HG02642 (cell line): ENCODE measurements at regions not wholly inside any gene's neighbourhood (a gene's known extent, or its start where the extent isn't known, plus 50 kb on each side); places are given as distances from the start of the nearest gene placed in this dataset.

ENCODE experiments used
- ATAC-seq: cut with Tn5 transposase; IDR thresholded peaks from one replicate; pipeline ENCODE4 v1.9.1; 2021; ENCODE audit warnings: mild to moderate bottlenecking; ENCODE audit not compliant: unreplicated experiment, poor library complexity

DNA sequence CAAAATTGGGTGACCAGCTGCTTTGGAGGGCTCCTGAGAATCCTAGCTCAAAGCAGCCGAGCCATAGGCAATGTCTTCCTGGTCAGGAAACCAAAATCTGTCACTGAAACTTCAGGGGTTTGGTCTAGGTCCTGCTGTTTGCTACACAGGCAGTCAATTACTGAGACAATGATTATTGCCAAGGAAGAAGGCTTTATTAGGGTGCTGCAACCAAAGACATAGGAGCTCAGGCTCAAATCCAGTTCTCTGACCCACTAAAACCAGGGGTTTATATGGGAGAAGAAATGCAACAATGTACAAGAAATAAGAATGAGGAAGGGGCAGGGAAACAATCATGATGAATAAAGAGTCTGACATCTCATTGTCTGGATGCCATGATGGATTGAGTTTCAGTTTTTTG, 410.3 kb upstream of the ZWINT start:
- ATAC-seq = no peak

DNA sequence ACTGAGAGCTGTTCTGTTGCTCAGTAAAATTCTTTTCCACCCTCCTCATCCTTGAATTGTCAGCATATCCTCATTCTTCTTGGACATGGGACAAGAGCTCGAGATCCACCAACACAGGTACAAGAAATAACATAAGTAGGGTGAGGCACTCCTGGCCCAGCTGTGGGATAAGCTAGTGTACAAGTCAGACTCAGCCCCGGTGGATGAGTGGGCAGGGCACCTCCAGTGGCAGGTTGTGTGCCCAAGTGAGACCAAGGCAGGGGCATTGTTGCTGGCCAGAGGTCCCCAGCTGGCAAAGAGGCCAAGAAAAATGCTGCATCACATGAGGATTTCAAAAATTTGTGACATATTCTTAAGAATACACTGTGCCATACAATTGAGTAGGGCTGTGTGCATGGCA, 402.0 kb upstream of the ZWINT start:
- ATAC-seq = no peak

DNA sequence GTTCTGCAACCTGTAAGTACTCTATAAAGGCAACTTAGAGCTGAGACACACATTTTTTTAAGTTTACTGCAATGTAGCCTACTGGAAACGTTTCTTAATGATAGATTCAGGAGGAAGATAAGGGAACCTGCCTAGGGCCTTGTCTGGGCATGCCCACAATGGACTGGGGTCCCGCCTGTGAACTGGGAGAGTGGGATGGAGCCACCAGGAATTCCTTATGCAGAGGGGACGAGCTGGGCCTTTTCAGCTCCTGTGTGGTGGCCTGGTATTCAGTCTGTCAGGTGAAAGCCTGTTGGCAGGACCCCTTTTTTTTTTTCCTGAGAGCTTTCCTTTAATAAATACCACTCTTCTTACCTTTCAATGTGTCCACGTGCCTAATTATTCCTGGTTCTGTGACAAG, 384.4 kb upstream of the ZWINT start:
- ATAC-seq = no peak

DNA sequence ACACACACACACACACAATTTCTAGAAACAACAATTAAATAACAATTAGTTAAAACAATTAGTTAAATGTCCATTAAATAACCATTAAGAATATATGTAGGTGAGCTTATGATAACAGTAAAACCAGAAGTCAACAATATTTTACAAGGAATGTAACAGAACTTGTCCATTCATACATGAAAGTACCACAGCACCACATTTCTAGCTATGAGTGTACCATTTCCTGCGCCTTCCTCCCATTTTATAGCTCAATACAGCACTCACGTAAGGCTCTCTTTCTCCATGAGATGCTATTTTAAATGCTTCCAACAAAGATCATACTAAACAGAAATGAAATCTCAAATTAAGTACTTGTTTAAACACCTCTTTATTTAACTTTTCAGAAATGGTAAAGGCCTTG, 367.3 kb upstream of the ZWINT start:
- ATAC-seq = no peak

DNA sequence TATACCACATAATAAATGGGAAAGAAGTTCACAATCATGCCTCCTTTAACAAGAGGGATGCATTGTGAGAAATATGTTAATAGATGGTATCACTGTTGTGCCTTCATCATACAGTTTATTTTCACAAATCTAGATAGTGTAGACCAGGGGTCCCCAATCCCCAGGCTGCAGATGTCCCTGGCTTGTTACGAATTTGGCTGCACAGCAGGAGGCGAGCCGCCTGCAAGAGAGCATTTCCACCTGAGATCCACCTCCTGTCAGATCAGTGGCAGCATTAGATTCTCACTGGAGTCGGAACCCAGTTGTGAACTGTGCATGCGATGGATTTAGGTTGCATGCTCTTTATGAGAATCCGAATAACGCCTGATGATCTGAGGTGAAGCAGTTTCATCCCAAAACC, 361.9 kb upstream of the ZWINT start:
- ATAC-seq = no peak

DNA sequence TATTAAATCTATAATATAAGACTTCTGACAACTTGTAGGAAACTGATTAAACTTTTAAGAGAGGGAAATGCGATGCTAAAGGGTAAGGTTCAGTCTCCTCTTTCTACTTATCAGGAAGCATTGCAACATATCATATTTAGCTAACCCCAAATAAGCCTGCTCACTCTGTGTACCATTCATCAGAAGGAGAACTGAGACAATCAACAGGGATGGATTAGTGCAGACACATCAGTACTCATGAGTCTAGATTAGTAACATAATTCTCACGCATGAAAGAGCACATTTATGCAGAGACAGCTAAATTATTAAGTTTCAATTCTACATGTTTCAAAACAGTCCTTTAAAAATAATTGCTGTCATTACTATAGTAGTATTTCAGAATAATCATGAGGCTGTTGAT, 354.2 kb upstream of the ZWINT start:
- no peak for ATAC-seq

DNA sequence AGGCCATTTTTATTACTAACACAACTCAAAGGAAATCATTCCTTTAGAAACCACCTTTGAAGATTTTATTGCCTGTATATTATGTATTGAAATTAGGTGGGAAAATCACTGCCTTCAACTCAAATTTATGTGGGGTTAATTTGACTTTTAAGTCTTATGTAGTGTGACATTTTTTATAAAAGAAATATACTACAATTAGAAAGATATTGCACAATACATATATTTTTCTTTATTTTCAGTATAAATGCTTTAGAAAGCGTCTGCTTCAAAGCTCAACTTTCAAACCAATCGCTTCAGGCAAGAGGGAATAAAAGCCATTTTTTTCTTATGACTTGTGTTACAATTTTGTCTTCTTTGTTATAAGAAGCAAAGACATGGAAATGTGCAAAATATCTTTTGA, 337.4 kb upstream of the ZWINT start:
- no peak for ATAC-seq

DNA sequence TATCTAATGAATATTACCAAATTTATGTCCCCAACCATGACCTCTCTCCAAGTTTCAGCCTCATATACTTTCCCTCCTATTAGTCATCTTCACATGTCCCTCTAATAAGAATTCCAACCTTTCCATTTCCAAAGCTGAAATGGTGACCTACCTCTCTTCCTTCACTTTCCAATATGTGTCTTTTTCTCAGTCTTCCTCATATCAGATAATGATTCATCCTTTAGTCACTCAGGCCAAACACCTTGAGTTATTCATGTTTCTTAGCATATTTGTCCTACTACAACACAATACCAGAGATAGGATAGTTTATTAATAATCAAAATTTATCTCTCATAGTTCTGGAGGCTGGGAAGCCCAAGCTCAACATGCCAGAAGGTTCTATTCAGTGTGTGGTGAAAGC, 318.5 kb upstream of the ZWINT start:
- ATAC-seq = no peak

DNA sequence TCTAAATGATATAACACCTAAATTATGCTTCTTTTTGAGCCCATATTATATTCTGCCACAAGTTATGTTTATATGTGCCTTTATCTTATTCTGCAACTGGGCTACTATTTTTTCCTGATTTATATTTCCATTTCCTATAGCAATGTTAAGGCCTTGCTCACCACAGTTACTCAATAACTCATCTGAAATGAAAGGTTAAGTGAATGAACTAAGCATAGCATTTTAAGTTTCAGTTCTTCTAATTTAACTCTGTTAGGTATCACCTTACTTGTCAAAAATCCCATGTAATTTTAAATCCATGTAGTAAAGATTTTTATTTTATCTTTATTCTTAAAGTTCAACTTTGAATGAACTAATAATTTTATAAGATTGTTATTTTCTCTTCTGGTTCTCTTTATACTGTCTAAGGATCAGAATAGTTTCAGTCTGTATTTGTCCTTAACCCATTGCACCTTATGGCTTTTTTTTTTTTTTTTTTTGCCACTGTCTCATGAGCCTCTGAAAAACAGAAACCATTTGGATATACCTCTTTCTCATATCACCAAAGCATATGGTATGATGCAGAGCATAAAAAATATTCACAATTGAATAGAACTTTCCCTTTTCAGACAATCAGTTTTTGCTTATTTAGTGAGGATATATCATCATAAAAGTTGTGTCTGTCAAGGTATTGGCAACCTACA, 301.8 kb upstream of the ZWINT start:
- peak; percentile 82 for ATAC-seq

DNA sequence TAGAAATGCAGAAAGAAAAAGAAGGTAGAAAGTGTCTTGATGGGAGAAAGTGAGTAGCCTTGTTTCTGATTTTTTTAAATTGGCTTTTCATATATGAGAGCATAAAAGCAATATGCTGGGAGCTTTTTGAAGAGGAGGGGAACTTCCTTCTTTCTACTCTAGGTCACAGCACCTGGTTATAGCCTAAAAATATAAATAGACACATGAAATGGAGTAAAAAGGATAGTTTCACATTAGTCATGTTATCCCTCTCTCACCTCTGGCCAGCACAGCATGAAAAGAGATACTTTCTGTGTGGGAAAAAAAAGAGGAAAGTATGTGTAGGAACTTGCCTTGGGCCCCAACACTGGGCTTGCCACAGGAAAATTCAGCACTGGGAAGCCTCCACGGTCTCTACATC, 292.2 kb upstream of the ZWINT start:
- no peak for ATAC-seq

DNA sequence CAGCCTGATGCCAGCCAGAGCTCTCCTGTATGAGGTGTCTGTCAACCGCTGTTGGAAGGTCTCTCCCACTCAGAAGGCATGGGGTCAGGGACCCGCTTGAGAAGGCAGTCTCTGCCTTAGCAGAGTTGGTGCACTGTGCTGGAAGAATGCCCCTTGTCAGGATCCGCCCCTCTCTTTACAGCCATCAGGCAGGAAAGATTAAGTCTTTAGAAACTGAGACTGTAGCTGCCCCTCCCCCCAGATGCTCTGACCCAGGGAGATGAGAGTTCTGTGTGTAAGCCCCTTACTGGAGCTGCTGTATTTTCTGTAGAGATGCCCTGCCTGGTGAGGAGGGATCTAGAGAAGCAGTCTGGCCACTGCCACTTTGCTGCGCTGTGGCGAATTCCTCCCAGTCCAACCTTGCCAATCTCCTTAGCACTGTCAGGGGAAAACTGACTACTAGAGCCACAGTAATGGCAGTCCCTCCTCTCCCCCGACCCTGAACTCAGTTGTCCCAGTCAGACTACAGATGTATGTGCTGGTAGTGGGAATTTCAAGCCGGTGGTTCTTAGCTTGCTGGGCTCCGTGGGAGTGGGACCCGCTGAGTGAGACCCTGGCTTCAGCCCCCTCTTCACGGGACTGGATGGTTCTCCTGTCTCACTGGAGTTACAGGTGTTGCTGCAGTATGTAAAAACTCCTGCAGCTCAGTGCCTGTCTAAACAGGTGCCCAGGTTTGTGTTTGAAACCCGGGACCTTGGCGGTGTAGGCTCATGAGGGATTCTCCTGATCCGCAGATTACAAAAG, 285.5 kb upstream of the ZWINT start:
- ATAC-seq = no peak

DNA sequence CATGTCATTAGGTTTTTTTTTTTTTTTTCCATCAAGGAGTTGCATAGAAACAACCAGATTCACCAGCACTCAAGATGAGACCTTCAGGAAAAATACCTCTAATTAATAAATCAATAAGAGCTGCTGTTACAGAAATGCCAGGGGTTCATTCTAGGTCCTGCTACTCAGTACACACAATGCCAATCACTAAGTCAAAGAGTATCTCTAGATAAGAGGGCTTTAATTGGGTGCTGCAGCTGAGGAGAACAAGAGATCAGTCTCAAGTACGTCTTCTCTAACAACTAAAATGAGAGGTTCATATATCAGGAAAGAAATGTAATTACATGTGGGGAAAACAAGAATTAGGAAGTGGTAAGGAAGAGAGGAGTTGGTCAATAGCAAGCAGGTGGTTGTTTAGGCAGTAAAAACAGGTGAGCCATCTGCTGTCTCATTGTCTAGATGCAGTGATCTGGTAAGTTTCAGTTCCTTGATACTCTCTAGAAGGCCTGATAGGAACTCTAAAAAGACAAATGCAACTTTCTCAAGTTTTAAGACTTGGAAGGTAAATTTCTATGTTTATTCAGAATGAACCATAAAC, 272.9 kb upstream of the ZWINT start:
- ATAC-seq = peak; percentile 99

DNA sequence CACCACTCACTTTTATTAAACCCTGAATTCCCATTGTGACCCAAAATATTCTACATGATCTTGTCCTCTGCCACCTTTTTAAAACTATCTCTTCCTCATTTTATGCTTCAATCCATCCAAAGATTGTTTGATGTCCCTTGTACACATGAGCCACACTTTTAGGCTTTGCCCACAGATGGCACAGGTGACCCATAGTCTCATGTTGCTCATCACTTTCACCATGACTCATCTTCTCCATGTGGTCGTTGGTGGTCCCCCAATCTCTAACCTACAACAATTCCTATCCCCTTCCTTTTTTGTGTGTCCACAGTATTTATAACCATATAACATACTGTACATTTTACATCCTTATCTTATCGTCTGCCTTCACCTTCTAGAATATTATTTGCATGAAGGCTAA, 271.5 kb upstream of the ZWINT start:
- no peak for ATAC-seq

DNA sequence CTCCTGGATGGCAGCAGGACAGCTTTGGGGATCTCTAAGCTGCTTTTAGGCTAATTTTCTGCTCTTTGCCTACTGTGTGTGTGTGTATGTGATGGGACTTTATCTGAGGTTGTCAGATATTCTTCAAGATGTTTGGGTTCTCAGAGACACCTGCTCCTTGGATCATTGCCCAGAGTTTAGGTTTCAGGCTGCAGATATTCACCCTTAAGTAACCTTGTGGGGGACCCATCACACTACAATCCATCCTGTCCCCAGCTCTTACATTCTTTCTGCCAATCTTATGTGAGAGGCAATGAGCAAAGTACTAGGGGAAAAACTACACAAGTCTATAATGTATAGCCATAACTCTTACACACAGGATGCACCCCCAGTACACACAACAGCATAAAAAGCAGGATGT, 263.0 kb upstream of the ZWINT start:
- peak; percentile 67 for ATAC-seq

DNA sequence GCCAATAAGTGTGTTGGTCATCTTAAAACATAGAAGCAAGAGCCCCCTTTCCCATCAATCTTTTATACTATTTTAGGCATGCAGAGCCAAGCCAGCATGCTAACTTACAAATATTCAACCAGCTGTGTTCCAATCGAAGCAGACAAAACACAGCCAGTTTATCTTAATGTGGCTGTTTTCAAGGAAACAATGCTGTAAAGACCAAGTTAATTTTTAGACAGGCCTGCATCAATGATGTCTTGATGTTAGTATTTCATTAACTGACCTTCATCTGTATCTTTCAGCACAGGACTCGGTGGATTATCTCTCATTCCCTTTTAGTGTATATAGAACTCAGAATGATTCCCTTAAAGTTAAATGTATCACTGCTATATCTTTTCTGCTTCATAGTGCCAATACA, 262.0 kb upstream of the ZWINT start:
- ATAC-seq = no peak

DNA sequence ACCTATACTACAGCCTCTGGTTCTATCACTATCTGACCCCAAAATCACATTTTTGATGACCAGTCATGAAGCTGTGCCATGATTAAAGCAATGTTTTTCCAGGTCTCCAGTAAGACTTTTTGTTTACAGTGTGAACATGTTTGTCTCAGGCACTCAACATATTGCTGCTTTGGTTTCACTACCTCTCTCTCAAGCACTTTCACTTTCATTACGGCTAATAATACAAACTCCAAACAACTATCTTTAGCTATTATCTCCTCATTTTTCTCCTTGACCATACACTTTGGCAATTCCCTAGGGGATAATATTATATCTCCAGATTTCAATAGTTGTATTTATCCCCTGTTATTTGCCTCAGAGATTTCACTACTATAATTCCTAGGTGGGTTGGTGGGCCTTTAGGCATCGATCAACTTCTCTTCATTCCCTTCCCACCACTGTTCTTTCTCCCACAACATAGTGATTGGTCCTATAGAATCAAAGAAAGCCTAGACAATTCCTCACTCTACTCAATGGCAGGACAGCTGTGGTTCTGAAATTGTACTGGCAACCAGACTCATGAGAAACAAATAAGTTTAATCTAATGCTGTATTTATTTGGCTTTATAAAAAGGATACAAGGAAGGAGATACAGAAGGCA, 261.4 kb upstream of the ZWINT start:
- ATAC-seq = peak; percentile 76

DNA sequence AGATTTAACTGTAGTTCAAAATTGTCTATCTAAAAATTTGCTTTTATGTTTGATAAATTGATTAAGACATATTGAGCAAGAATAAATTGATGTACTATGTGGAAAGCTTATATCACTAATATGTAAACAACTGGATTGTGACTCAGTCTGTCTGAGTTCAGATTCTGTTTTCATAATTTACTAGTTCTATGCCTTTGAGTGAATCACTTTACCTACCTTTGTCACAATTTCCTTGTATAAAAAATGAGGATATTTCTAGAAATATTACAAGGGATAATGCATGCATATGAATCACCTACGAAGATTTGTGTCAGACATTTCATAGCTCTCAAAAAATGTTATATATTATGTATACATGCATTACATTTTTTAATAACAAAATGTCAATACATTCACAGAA, 245.1 kb upstream of the ZWINT start:
- no peak for ATAC-seq

DNA sequence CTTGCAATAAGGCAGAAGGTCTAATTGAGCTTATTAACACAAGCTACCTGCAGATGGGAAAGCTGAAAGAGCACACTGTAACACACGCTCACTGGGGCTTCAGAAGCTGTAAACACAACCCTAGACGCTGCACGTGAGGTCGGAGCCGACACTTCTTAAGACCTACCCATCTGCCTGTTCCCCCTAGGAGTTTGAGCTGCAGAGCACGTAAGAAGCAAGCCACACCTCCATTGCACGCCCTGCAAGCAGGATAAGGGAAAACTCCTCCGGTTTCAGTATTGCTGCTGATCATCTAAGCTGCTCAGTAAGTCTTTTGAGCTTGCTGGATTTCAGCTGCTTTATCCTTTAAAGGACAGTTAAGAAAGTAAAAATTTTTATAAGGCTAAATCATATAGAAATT, 244.0 kb upstream of the ZWINT start:
- no peak for ATAC-seq

DNA sequence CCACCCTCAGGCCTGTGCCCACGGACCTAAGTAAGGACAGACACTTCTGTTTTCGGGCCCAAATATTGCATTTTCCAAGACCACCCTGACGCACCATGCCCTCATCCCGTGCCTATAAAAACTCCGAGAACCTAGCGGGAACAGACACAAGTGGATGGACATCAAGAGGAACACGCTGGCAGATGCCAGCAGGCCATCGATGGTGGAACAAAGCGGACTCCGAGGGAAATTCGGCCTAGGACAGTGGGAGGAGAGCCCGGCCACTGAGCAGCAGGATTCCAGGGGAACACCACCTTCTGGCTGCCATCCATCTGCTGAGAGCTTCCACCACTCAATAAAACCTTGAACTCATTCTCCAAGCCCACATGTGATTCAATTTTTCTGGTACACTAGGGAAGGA, 243.6 kb upstream of the ZWINT start:
- no peak for ATAC-seq

DNA sequence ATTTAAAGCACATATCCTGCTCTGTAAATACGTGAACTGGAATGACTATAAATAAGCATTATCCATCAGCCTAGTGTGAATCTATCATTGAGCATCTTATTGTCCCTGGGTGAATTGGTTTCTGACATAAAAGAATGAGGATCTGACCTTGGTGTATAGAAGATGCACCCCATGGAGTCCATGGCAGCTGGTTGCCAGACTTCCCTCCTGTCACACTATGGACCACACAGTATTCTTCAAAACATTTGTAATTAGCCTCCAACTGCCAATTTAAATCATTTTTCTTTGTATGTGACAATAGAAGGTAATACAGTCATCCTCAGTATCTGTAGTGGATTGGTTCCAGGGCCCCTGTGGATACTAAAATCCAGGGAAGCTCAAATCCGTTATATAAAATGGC, 238.1 kb upstream of the ZWINT start:
- ATAC-seq = no peak

DNA sequence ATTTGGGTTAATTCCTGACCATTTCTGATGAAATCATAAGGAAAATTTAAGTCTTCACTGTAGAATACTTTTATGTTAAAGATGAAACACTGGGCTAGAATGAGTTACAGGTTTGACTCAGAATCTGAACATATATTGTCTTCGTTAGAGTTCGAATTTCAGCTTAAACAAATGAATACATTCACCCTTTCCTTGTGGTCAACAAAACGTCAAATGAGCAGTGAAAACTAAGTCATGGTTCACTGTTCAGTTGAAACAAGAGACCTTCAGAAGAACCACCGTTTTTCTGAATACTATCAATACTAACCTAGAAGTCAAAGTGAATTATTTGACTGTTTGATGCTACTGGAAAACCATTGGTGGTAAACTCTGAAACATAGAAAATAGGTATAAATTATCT, 235.2 kb upstream of the ZWINT start:
- no peak for ATAC-seq
